ENCODE measurements at regions not wholly inside any gene's neighbourhood (a gene's known extent, or its start where the extent isn't known, plus 50 kb on each side); places are given as distances from the start of the nearest gene placed in this dataset.

GRCh38 chr9:106801816-106802215, 61.1 kb upstream of the ZNF462 start:
- Histone ChIP-seq H3K4me1 (ENCODE audit: insufficient read depth, low read length) (no peaks in the 10 kb centered on the region), H3K4me2 (ENCODE audit: insufficient read depth, low read length) (no peak overlapping the region), H3K36me3 (ENCODE audit: insufficient read depth, low read length) (no peaks in the 10 kb centered on the region), H3K9me3 (ENCODE audit: insufficient read depth, low read length, severe bottlenecking) (no peaks in the 10 kb centered on the region), H3K27me3 (ENCODE audit: insufficient read depth, low read length, poor library complexity) (no peaks in the 10 kb centered on the region), H3K4me3 (ENCODE audit: low read depth in 1 of 2, low read length in 2 of 2) (no peak overlapping the region), H3K9ac (ENCODE audit: low read depth, low read length) (no peak overlapping the region), H3K79me2 (ENCODE audit: insufficient read depth, low read length) (no peaks in the 10 kb centered on the region), H2AFZ (ENCODE audit: low read depth, low read length) (no peak overlapping the region), H4K20me1 (ENCODE audit: insufficient read depth, low read length) (no peaks in the 10 kb centered on the region), H3K27ac (ENCODE audit: low read length) (no peak overlapping the region)
- TF ChIP-seq EZH2 (IDR thresholded peaks at IDR 0.05; ENCODE audit: borderline replicate concordance, low read depth, low read length, severe bottlenecking) (no peak), CTCF (IDR thresholded peaks at IDR 0.05; ENCODE audit: borderline replicate concordance, extremely low read depth, low read length, poor library complexity, severe bottlenecking) (no peak)
- DNase-seq (no peak), ATAC-seq (ENCODE audit: insufficient read depth, low read depth) (no peak)

Measured in DND-41 (cell line).